Right lobe of liver (tissue), 6 donors: ENCODE measurements at regions not wholly inside any gene's neighbourhood (a gene's known extent, or its start where the extent isn't known, plus 50 kb on each side); places are given as distances from the start of the nearest gene placed in this dataset.

Experiments used
- ATAC-seq, 4 donors: fragments of 200-7000 bp; cut with Tn5 transposase; one replicate each; pipeline ENCODE4 v1.9.1; 2020; ENCODE audit warnings: mild to moderate bottlenecking in 4 of 4, moderate library complexity in 4 of 4
- DNase-seq, 3 donors: peaks; one replicate each; pipeline ENCODE4 v3.0.0-alpha.2; 2020
- H3K27ac ChIP-seq, 3 donors: fragments of 200-600 bp; one replicate each; pipeline ENCODE4 v1.8.0; 2022
- H3K27me3 ChIP-seq, 2 donors: fragments of 200-600 bp; one replicate each; pipeline ENCODE4 v1.8.0; 2022
- H3K36me3 ChIP-seq, 4 donors: fragments of 200-600 bp; sonication (generic) in 1 of 4; one replicate each; pipeline versions ENCODE4 v1.5.1 to v1.8.0; 2017 to 2022; ENCODE audit warnings: control low read depth in 1 of 4
- H3K4me1 ChIP-seq, 4 donors: fragments of 200-600 bp; sonication (generic) in 1 of 4; one replicate each; pipeline versions ENCODE4 v1.5.1 to v1.8.0; 2017 to 2022; ENCODE audit warnings: control low read depth in 1 of 4
- H3K4me3 ChIP-seq, 3 donors: fragments of 200-600 bp; one replicate each; pipeline ENCODE4 v1.8.0; 2022
- H3K9me3 ChIP-seq, 4 donors: fragments of 200-600 bp; sonication (generic) in 1 of 4; one replicate each; pipeline versions ENCODE4 v1.5.1 to v1.8.0; 2017 to 2022; ENCODE audit warnings: control low read depth in 1 of 4
- CTCF ChIP-seq, 4 donors: fragments of 200-600 bp in 3 of 4; fragments of 450-650 bp in 1 of 4; IDR thresholded peaks; one replicate each; pipeline versions ENCODE4 v1.5.1 to v1.8.0; 2016 to 2022; ENCODE audit warnings: antibody characterized with exemption in 4 of 4, mild to moderate bottlenecking in 2 of 4
- POLR2A ChIP-seq: fragments of 450-650 bp; IDR thresholded peaks from one replicate; pipeline ENCODE4 v1.6.1; 2017; ENCODE audit warnings: antibody characterized with exemption, mild to moderate bottlenecking
- WGBS: methylation state at CpG from one replicate; pipeline ENCODE4 v1.1.6; 2018; ENCODE audit warnings: low coverage, low lambda C conversion rate; ENCODE audit not compliant: insufficient coverage; ENCODE audit errors: missing lambda C conversion rate; 5-methylcytosine and 5-hydroxymethylcytosine counted together
- intact Hi-C, 2 donors: fragments of 100-400 bp; cut with DNase I; formaldehyde crosslinking; loops; one replicate each; pipeline versions ENCODE4 v1.11.2 to v1.14.1; 2022
- donor health status: DM: no; HTN: yes; CAD: no.
- donor health status: DM: no; HTN: no; CAD: no.
- donor health status: DM: no; HTN: no; CAD: no.
- donor health status: DM: no; HTN: yes; CAD: no.
- donor health status: DM: no; HTN: yes; CAD: no.

- TF ChIP-seq CTCF (IDR thresholded peaks at IDR 0.05) (no peak), POLR2A (no peak)
- H3K36me3 ChIP-seq, result no peaks in the 10 kb centered on the region
- intact Hi-C loops, result no loop called here
- WGBS, result 80% methylated on average over 1 of the region's 1 CpG
- no peak overlapping the region for H3K27ac ChIP-seq
- no peaks in the 10 kb centered on the region for H3K4me1 ChIP-seq
- DNase-seq (no peak), ATAC-seq (no peak)
- no peak overlapping the region for H3K4me3 ChIP-seq
- H3K9me3 ChIP-seq, result no peaks in the 10 kb centered on the region
- no peaks in the 10 kb centered on the region for H3K27me3 ChIP-seq
These were observed 605.0 kb upstream of the PKN2 start for GRCh38 chr1:88079036-88079435.

GRCh38 chr1:88080875-88081274 lies 603.2 kb upstream of the PKN2 start:
- Histone ChIP-seq H3K4me1 (no peaks in the 10 kb centered on the region), H3K27ac (no peak overlapping the region), H3K27me3 (no peaks in the 10 kb centered on the region), H3K9me3 (no peaks in the 10 kb centered on the region), H3K4me3 (no peak overlapping the region), H3K36me3 (no peaks in the 10 kb centered on the region)
- no peak for ATAC-seq
- no peak for TF ChIP-seq CTCF (IDR thresholded peaks at IDR 0.05)
- TF ChIP-seq POLR2A, result no peak
- DNase-seq, result no peak
- intact Hi-C loops, result no loop called here

- Histone ChIP-seq H3K9me3 (no peaks in the 10 kb centered on the region), H3K4me1 (no peaks in the 10 kb centered on the region), H3K27ac (no peak overlapping the region), H3K36me3 (no peaks in the 10 kb centered on the region), H3K27me3 (no peaks in the 10 kb centered on the region), H3K4me3 (no peak overlapping the region)
- DNase-seq, result no peak
- WGBS, result 64% methylated on average over 3 of the region's 8 CpGs
- TF ChIP-seq POLR2A (no peak), CTCF (IDR thresholded peaks at IDR 0.05) (no peak)
- ATAC-seq, result no peak
- intact Hi-C loops, result no loop called here
These were observed 595.6 kb upstream of the PKN2 start for GRCh38 chr1:88088481-88088880.

- no peak overlapping the region for H3K27ac ChIP-seq
- intact Hi-C loops, result no loop called here
- H3K4me1 ChIP-seq, result no peaks in the 10 kb centered on the region
- H3K9me3 ChIP-seq, result no peaks in the 10 kb centered on the region
- H3K4me3 ChIP-seq, result no peak overlapping the region
- WGBS, result 0% methylated on average over 1 of the region's 1 CpG
- TF ChIP-seq CTCF (IDR thresholded peaks at IDR 0.05), result no peak
- TF ChIP-seq POLR2A, result no peak
- DNase-seq (no peak), ATAC-seq (no peak)
- no peaks in the 10 kb centered on the region for H3K36me3 ChIP-seq
- no peaks in the 10 kb centered on the region for H3K27me3 ChIP-seq
These were observed 594.1 kb upstream of the PKN2 start for GRCh38 chr1:88089961-88090360.

- Histone ChIP-seq H3K36me3 (no peaks in the 10 kb centered on the region), H3K4me3 (no peak overlapping the region), H3K27me3 (no peaks in the 10 kb centered on the region), H3K9me3 (no peaks in the 10 kb centered on the region), H3K27ac (no peak overlapping the region), H3K4me1 (peaks cover 0 to under 1% (median 0%) of the 10 kb centered on the region in 4 donors)
- intact Hi-C loops, result no loop called here
- WGBS, result 63% methylated on average over 3 of the region's 3 CpGs
- TF ChIP-seq POLR2A (no peak), CTCF (IDR thresholded peaks at IDR 0.05) (no peak)
- ATAC-seq (no peak), DNase-seq (no peak)
These were observed 585.2 kb upstream of the PKN2 start for GRCh38 chr1:88098881-88099280.
